SU-DHL-6 (cell line): ENCODE measurements at regions not wholly inside any gene's neighbourhood (a gene's known extent, or its start where the extent isn't known, plus 50 kb on each side); places are given as distances from the start of the nearest gene placed in this dataset.

Source experiments
- H2AFZ ChIP-seq: fragments of 200-600 bp; sonication (generic); 2 replicates; pipeline ENCODE4 v1.6.1; 2014; ENCODE audit warnings: low read depth, mild to moderate bottlenecking, moderate library complexity, mixed read lengths, antibody characterized with exemption, low read length; ENCODE audit not compliant: severe bottlenecking
- H3F3A ChIP-seq: fragments of 200-600 bp; shearing (Covaris generic); 2 replicates; pipeline ENCODE4 v1.6.0; 2016; ENCODE audit warnings: antibody characterized with exemption, mild to moderate bottlenecking; ENCODE audit not compliant: insufficient read depth
- H3K27ac ChIP-seq: fragments of 200-600 bp; sonication (generic); 2 replicates; pipeline ENCODE4 v1.5.1; 2016; ENCODE audit warnings: low read depth, mild to moderate bottlenecking, low read length, moderate library complexity, mixed read lengths
- H3K27me3 ChIP-seq: fragments of 200-600 bp; sonication (generic), shearing (Covaris generic); 2 replicates; pipeline ENCODE4 v1.6.0; 2014; ENCODE audit warnings: mild to moderate bottlenecking, low read length
- H3K36me3 ChIP-seq: fragments of 200-600 bp; sonication (generic); 2 replicates; pipeline ENCODE4 v1.6.1; 2014; ENCODE audit warnings: mild to moderate bottlenecking, low read length, mixed read lengths
- H3K4me2 ChIP-seq: fragments of 300-600, 200-600 bp; shearing (Covaris generic), sonication (generic); 2 replicates; pipeline ENCODE4 v1.6.0; 2014; ENCODE audit warnings: low read length, low read depth, mild to moderate bottlenecking; ENCODE audit not compliant: poor library complexity, severe bottlenecking
- H3K4me3 ChIP-seq: fragments of 200-600 bp; sonication (generic); 2 replicates; pipeline ENCODE4 v1.5.1; 2014; ENCODE audit warnings: antibody characterized with exemption, low read length, mild to moderate bottlenecking, mixed read lengths; ENCODE audit not compliant: insufficient read depth, poor library complexity, severe bottlenecking
- H3K79me2 ChIP-seq: fragments of 200-600 bp; sonication (generic); 2 replicates; pipeline ENCODE4 v1.6.1; 2014; ENCODE audit warnings: mild to moderate bottlenecking, low read length, moderate library complexity; ENCODE audit not compliant: insufficient read depth
- H3K9ac ChIP-seq: fragments of 200-600 bp; sonication (generic); 2 replicates; pipeline ENCODE4 v1.7.0; 2014; ENCODE audit warnings: mild to moderate bottlenecking, low read length
- H3K9me2 ChIP-seq: fragments of 200-600 bp; sonication (generic); replicated peaks from 2 replicates; pipeline ENCODE4 v1.6.1; 2014; ENCODE audit warnings: low read length; ENCODE audit not compliant: insufficient read depth
- H3K9me3 ChIP-seq: fragments of 200-600 bp; sonication (generic); 2 replicates; pipeline ENCODE4 v1.6.1; 2014; ENCODE audit warnings: low read length, mixed read lengths; ENCODE audit not compliant: insufficient read depth
- H4K20me1 ChIP-seq: fragments of 200-600 bp; sonication (generic); 2 replicates; pipeline ENCODE4 v1.6.1; 2014; ENCODE audit warnings: low read depth, mild to moderate bottlenecking, antibody characterized with exemption, low read length, moderate library complexity, mixed read lengths
- EZH2phosphoT487 ChIP-seq: fragments of 200-600 bp; sonication (generic), shearing (Covaris generic); conservative IDR thresholded peaks from 2 replicates; pipeline ENCODE4 v1.6.1; 2018; ENCODE audit warnings: mild to moderate bottlenecking, antibody characterized with exemption, low read length, moderate library complexity, mixed read lengths
- TF ChIP-seq, protein P1 (sequence below): fragments of 200-600 bp; sonication (generic); IDR thresholded peaks from one replicate; pipeline ENCODE4 v1.5.1; 2017; ENCODE audit warnings: antibody characterized with exemption, mild to moderate bottlenecking, low read length, moderate library complexity; ENCODE audit not compliant: insufficient read depth, poor library complexity, severe bottlenecking

DNA sequence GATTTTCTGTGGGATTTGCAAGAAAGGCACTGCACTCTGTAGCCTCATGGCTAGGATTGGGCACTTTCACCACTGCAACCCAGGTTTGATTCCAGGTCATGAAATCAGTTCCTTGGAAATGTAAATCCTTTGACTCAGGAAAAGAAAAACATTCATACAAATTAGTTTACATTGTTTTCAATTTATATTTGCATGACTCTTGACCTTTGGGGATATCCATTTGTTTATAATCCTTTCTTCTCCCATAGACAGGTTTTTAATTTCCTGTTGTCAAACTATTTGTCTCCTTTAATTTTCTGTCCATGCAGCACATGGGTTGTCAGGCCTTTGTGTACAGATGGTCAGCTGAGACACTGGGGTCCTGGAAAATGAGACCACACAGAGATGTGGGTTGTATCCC is 801.5 kb downstream of the NR2F1-AS1 start:
- H3F3A ChIP-seq = no peaks in the 10 kb centered on the region
- H3K4me3 ChIP-seq = no peak overlapping the region
- no peaks in the 10 kb centered on the region for H3K9me2 ChIP-seq
- no peaks in the 10 kb centered on the region for H4K20me1 ChIP-seq
- TF ChIP-seq, protein P1, sequence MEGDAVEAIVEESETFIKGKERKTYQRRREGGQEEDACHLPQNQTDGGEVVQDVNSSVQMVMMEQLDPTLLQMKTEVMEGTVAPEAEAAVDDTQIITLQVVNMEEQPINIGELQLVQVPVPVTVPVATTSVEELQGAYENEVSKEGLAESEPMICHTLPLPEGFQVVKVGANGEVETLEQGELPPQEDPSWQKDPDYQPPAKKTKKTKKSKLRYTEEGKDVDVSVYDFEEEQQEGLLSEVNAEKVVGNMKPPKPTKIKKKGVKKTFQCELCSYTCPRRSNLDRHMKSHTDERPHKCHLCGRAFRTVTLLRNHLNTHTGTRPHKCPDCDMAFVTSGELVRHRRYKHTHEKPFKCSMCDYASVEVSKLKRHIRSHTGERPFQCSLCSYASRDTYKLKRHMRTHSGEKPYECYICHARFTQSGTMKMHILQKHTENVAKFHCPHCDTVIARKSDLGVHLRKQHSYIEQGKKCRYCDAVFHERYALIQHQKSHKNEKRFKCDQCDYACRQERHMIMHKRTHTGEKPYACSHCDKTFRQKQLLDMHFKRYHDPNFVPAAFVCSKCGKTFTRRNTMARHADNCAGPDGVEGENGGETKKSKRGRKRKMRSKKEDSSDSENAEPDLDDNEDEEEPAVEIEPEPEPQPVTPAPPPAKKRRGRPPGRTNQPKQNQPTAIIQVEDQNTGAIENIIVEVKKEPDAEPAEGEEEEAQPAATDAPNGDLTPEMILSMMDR = no peak
- no peak for TF ChIP-seq EZH2phosphoT487
- H3K9me3 ChIP-seq = no peaks in the 10 kb centered on the region
- no peaks in the 10 kb centered on the region for H3K36me3 ChIP-seq
- no peaks in the 10 kb centered on the region for H3K27me3 ChIP-seq
- H3K4me2 ChIP-seq = no peak overlapping the region
- no peak overlapping the region for H3K27ac ChIP-seq
- no peak overlapping the region for H2AFZ ChIP-seq
- H3K9ac ChIP-seq = no peak overlapping the region
- no peaks in the 10 kb centered on the region for H3K79me2 ChIP-seq

DNA sequence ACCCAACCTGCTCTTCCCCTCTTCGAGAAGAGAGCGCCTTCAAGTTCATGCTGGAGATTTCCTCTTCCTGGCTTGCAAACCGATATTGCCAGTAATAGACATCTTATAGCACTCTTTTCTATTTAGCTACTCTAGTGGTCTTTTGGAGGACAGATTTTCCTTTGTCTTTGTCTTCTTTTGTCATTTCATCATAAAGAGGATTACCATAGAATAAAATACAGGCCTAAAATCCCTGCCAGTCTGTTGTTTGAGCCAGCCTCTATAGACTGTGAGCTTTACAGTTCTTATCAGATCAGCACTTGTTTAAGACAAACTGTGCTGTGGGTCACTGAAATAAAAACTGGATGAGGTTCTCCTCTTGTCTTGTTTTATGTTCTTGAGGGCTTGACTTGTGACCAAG is 802.8 kb downstream of the NR2F1-AS1 start:
- no peaks in the 10 kb centered on the region for H3K9me2 ChIP-seq
- H4K20me1 ChIP-seq = no peaks in the 10 kb centered on the region
- H3K4me3 ChIP-seq = no peak overlapping the region
- no peaks in the 10 kb centered on the region for H3K79me2 ChIP-seq
- no peaks in the 10 kb centered on the region for H3K27me3 ChIP-seq
- H3F3A ChIP-seq = no peaks in the 10 kb centered on the region
- TF ChIP-seq EZH2phosphoT487 = no peak
- TF ChIP-seq, protein P1 = no peak
- no peak overlapping the region for H2AFZ ChIP-seq
- no peaks in the 10 kb centered on the region for H3K36me3 ChIP-seq
- H3K9me3 ChIP-seq = no peaks in the 10 kb centered on the region
- H3K27ac ChIP-seq = no peak overlapping the region
- H3K4me2 ChIP-seq = no peak overlapping the region
- no peak overlapping the region for H3K9ac ChIP-seq

DNA sequence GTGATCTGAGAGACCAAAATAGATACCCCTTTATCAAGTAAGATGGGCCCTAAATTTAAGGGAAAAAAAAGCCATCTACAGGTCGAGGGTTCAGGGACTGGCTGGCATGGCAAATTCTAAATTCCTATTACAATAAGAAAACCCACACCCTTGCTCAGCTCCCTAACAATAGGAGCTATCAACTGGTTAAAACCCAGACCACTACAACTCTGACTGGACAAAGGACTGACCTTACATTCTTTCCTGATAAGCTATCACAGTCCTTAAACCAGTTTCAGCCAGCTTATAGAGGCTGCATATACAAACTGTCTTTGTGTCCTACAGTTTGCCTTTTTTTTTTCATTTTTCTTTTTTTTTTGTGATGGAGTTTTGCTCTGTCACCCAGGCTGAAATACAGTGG is 803.6 kb downstream of the NR2F1-AS1 start:
- TF ChIP-seq EZH2phosphoT487 = no peak
- TF ChIP-seq, protein P1 = no peak
- Histone ChIP-seq H3K36me3 (no peaks in the 10 kb centered on the region), H3K9me2 (no peaks in the 10 kb centered on the region), H3K27ac (no peak overlapping the region), H3K4me3 (no peak overlapping the region), H3K79me2 (no peaks in the 10 kb centered on the region), H3K27me3 (no peaks in the 10 kb centered on the region), H3F3A (no peaks in the 10 kb centered on the region), H3K9me3 (no peaks in the 10 kb centered on the region), H3K9ac (no peak overlapping the region), H3K4me2 (no peak overlapping the region), H2AFZ (no peak overlapping the region), H4K20me1 (no peaks in the 10 kb centered on the region)
